GM12874 (cell line): ENCODE measurements at regions not wholly inside any gene's neighbourhood (a gene's known extent, or its start where the extent isn't known, plus 50 kb on each side); places are given as distances from the start of the nearest gene placed in this dataset.

Experiments
- CTCF ChIP-seq: IDR thresholded peaks from 2 replicates; pipeline ENCODE4 v1.5.1; 2011; ENCODE audit warnings: low read depth, mild to moderate bottlenecking, control low read depth, low read length, moderate library complexity; ENCODE audit not compliant: insufficient read depth

- no peak for TF ChIP-seq CTCF
Measured at GRCh38 chr19:23986623-23987022, 71.9 kb downstream of the ZNF726 start.

- TF ChIP-seq CTCF: no peak
Measured at GRCh38 chr19:23991170-23991569, 76.5 kb downstream of the ZNF726 start.

- no peak for TF ChIP-seq CTCF
Measured at GRCh38 chr19:23992348-23992747, 77.7 kb downstream of the ZNF726 start.

GRCh38 chr19:23993440-23993839, 78.8 kb downstream of the ZNF726 start:
- TF ChIP-seq CTCF: no peak

- 0 out of 2 replicates have a peak, but pooled peaks have one; percentile 25 for TF ChIP-seq CTCF
Measured at GRCh38 chr19:23996549-23996948, 81.9 kb downstream of the ZNF726 start.

GRCh38 chr19:23998568-23998967, 83.9 kb downstream of the ZNF726 start:
- no peak for TF ChIP-seq CTCF

- no peak for TF ChIP-seq CTCF
Measured at GRCh38 chr19:23999821-24000610, 85.3 kb downstream of the ZNF726 start.

- no peak for TF ChIP-seq CTCF
Measured at GRCh38 chr19:24000656-24001055, 86.0 kb downstream of the ZNF726 start.
